ENCODE measurements at regions not wholly inside any gene's neighbourhood (a gene's known extent, or its start where the extent isn't known, plus 50 kb on each side); places are given as distances from the start of the nearest gene placed in this dataset.

DNA sequence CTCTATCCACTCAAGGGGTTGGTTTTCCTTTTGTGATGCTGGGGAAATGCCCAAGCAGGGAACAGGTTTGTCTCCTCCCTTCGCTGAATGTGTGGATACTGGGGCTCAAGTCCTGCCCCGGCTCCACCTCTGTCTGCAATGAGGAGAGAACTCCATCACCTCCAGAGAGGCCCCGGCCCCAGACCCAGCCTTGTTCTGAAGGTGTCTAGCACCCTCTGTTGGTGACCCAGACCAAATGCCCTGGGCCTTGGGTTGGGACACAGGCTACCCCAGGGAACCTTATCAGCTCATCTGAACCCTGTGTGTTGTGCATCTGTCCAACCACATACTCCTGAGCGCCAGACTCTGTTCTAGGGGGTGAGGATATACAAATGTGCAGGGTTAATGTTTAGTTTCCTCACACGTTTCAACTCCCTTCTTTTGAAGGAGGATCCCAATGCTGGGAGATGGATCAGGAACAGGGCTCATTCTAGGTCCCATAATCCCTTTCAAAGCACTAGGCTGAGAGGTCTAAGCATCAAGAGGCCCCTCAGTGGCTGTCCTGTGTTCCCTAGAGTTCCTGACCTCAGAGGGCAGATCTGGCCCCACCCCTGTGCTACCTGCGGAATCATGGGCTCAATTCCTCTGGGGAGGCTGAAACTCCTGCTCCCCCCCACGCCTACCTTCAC, 112.5 kb upstream of the SLC7A1 start:
- no peak overlapping the region for H2BK5ac ChIP-seq (ENCODE audit: low read depth, low read length, poor library complexity)
- no peak overlapping the region for H3K4ac ChIP-seq (ENCODE audit: low read depth, low read length)
- WGBS (ENCODE audit: extremely low coverage, insufficient coverage, insufficient read length), result no CpG with 5 or more reads among the region's 7 CpGs
- peaks cover 7% of the 10 kb centered on the region for H3K9me3 ChIP-seq (ENCODE audit: insufficient read depth, low read depth, low read length)
- no peak overlapping the region for H3K27ac ChIP-seq (ENCODE audit: low read depth, low read length)
- H4K12ac ChIP-seq (ENCODE audit: low read depth, low read length), result no peak overlapping the region
- H3K79me1 ChIP-seq (ENCODE audit: low read length), result peaks cover 8% of the 10 kb centered on the region
- no peak overlapping the region for H4K8ac ChIP-seq (ENCODE audit: low read depth, low read length)
- peak overlapping the region; percentile 35 for H4K91ac ChIP-seq (ENCODE audit: low read depth, low read length)
- peak overlapping the region; percentile 18 for H2BK120ac ChIP-seq (ENCODE audit: insufficient read depth, low read length, poor library complexity)
- peaks cover 16 to 28% of the 10 kb centered on the region in 2 experiments for H3K4me1 ChIP-seq (ENCODE audit: control insufficient read depth in 1 of 2, insufficient read depth in 2 of 2, low read length in 2 of 2)
- H2BK12ac ChIP-seq (ENCODE audit: low read length), result peak overlapping the region; percentile 42
- H3K4me3 ChIP-seq (ENCODE audit: low read depth, low read length), result no peak overlapping the region
- H3K18ac ChIP-seq (ENCODE audit: low read length), result no peak overlapping the region
- H3K36me3 ChIP-seq (ENCODE audit: control insufficient read depth in 1 of 2, insufficient read depth in 2 of 2, low read length in 2 of 2), result no peaks in the 10 kb centered on the region
- H2AFZ ChIP-seq (ENCODE audit: insufficient read depth, low read length, poor library complexity), result no peak overlapping the region
- no peak overlapping the region for H3K9ac ChIP-seq (ENCODE audit: low read length)
- peak; percentile 35 to 68 for DNase-seq
- no peaks in the 10 kb centered on the region for H3K79me2 ChIP-seq (ENCODE audit: control insufficient read depth, insufficient read depth, low read length, poor library complexity)
- H3K23ac ChIP-seq (ENCODE audit: low read length), result no peak overlapping the region
- no peaks in the 10 kb centered on the region for H3K27me3 ChIP-seq (ENCODE audit: insufficient read depth, low read length)
- no peak overlapping the region for H3K14ac ChIP-seq (ENCODE audit: low read length)
- H3K4me2 ChIP-seq (ENCODE audit: low read length), result no peak overlapping the region
- H2AK5ac ChIP-seq (ENCODE audit: low read length), result no peak overlapping the region

DNA sequence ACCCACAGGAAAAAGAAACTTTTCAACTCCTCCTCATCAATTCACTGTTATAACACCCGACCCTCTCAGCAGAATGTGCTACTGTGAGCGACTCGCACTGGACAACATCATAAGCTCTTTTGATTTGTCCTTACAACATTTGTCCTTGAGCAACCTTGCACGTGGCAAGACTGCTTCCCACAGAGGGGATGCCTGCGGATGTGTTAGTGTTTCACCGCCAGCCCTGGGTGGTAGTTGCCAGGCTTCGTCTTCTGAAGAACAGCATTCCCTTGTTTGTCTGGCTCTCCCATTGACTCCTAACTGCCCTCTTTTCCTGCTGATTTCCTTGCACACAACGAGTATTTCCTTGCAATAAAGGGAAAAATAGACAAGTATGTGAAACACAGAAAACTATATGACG, 111.4 kb upstream of the SLC7A1 start:
- H3K27me3 ChIP-seq (ENCODE audit: insufficient read depth, low read length), result no peaks in the 10 kb centered on the region
- H3K36me3 ChIP-seq (ENCODE audit: control insufficient read depth in 1 of 2, insufficient read depth in 2 of 2, low read length in 2 of 2), result no peaks in the 10 kb centered on the region
- H3K79me2 ChIP-seq (ENCODE audit: control insufficient read depth, insufficient read depth, low read length, poor library complexity), result no peaks in the 10 kb centered on the region
- no peak overlapping the region for H2AK5ac ChIP-seq (ENCODE audit: low read length)
- H4K91ac ChIP-seq (ENCODE audit: low read depth, low read length), result no peak overlapping the region
- H3K4ac ChIP-seq (ENCODE audit: low read depth, low read length), result no peak overlapping the region
- H3K9ac ChIP-seq (ENCODE audit: low read length), result no peak overlapping the region
- H3K4me2 ChIP-seq (ENCODE audit: low read length), result no peak overlapping the region
- no peak for DNase-seq
- H3K79me1 ChIP-seq (ENCODE audit: low read length), result peaks cover 10% of the 10 kb centered on the region
- H3K14ac ChIP-seq (ENCODE audit: low read length), result no peak overlapping the region
- H4K12ac ChIP-seq (ENCODE audit: low read depth, low read length), result no peak overlapping the region
- no peak overlapping the region for H2BK12ac ChIP-seq (ENCODE audit: low read length)
- H3K18ac ChIP-seq (ENCODE audit: low read length), result no peak overlapping the region
- no peak overlapping the region for H2BK120ac ChIP-seq (ENCODE audit: insufficient read depth, low read length, poor library complexity)
- peaks cover 7% of the 10 kb centered on the region for H3K9me3 ChIP-seq (ENCODE audit: insufficient read depth, low read depth, low read length)
- peaks cover 15 to 28% of the 10 kb centered on the region in 2 experiments for H3K4me1 ChIP-seq (ENCODE audit: control insufficient read depth in 1 of 2, insufficient read depth in 2 of 2, low read length in 2 of 2)
- no peak overlapping the region for H4K8ac ChIP-seq (ENCODE audit: low read depth, low read length)
- no peak overlapping the region for H3K23ac ChIP-seq (ENCODE audit: low read length)
- H2BK5ac ChIP-seq (ENCODE audit: low read depth, low read length, poor library complexity), result no peak overlapping the region
- WGBS (ENCODE audit: extremely low coverage, insufficient coverage, insufficient read length), result no CpG with 5 or more reads among the region's 9 CpGs
- no peak overlapping the region for H3K4me3 ChIP-seq (ENCODE audit: low read depth, low read length)
- H3K27ac ChIP-seq (ENCODE audit: low read depth, low read length), result no peak overlapping the region
- H2AFZ ChIP-seq (ENCODE audit: insufficient read depth, low read length, poor library complexity), result no peak overlapping the region

DNA sequence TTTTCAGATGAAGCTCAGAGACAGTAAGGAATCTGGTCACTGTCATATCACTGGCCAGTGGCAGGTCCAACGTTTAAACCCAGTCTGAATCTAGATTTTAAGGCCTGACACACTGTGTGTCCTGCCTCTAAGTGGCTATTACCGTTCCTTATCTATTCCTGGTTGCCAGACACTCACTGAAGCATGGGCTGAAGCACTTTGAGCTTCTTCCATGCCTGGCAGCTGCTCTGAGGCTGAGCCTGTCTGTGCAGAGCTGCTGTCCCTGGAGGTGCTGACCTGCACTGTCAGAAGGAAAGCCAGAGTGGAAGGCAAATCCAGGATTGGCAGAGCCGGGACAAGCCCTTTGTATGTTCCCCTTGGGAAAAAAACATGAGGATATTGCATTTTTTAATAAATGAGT, 109.2 kb upstream of the SLC7A1 start:
- Histone ChIP-seq H3K79me2 (ENCODE audit: control insufficient read depth, insufficient read depth, low read length, poor library complexity) (no peaks in the 10 kb centered on the region), H3K4me3 (ENCODE audit: low read depth, low read length) (no peak overlapping the region)
- WGBS (ENCODE audit: extremely low coverage, insufficient coverage, insufficient read length), result no CpG with 5 or more reads among the region's 3 CpGs

DNA sequence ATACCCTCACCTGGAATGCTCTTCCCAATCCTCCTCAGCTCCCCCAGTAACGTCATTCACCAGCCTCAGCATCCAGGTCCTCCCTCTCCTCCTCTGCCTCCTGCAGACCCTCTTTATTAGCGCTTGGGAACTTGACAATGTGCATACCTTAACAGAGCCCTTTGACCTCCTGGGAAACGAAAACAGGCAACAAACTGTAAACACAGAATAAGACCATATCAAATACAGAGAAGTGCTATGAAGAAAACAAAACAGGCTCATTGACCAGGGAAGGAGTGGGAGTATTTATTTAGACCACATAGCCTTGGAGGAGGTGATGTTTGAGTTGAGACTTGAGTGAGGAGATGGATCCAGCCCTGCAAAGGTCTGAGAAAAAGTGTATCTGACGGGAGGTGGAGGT, 107.9 kb upstream of the SLC7A1 start:
- H2AK5ac ChIP-seq (ENCODE audit: low read length), result peak overlapping the region; percentile 71
- H4K91ac ChIP-seq (ENCODE audit: low read depth, low read length), result peak overlapping the region; percentile 93
- no peak overlapping the region for H3K9ac ChIP-seq (ENCODE audit: low read length)
- H3K27ac ChIP-seq (ENCODE audit: low read depth, low read length), result peak overlapping the region; percentile 78
- no CpG with 5 or more reads among the region's 4 CpGs for WGBS (ENCODE audit: extremely low coverage, insufficient coverage, insufficient read length)
- H3K4me2 ChIP-seq (ENCODE audit: low read length), result no peak overlapping the region
- H3K36me3 ChIP-seq (ENCODE audit: control insufficient read depth in 1 of 2, insufficient read depth in 2 of 2, low read length in 2 of 2), result no peaks in the 10 kb centered on the region
- peaks cover 7% of the 10 kb centered on the region for H3K9me3 ChIP-seq (ENCODE audit: insufficient read depth, low read depth, low read length)
- no peak overlapping the region for H3K23ac ChIP-seq (ENCODE audit: low read length)
- H3K4ac ChIP-seq (ENCODE audit: low read depth, low read length), result no peak overlapping the region
- peak overlapping the region; percentile 50 for H4K8ac ChIP-seq (ENCODE audit: low read depth, low read length)
- H3K4me1 ChIP-seq (ENCODE audit: control insufficient read depth in 1 of 2, insufficient read depth in 2 of 2, low read length in 2 of 2), result peaks cover 15 to 28% of the 10 kb centered on the region in 2 experiments
- H2BK120ac ChIP-seq (ENCODE audit: insufficient read depth, low read length, poor library complexity), result peak overlapping the region; percentile 82
- H3K79me2 ChIP-seq (ENCODE audit: control insufficient read depth, insufficient read depth, low read length, poor library complexity), result no peaks in the 10 kb centered on the region
- peak overlapping the region; percentile 78 for H2BK5ac ChIP-seq (ENCODE audit: low read depth, low read length, poor library complexity)
- H3K14ac ChIP-seq (ENCODE audit: low read length), result peak overlapping the region; percentile 74
- peak overlapping the region; percentile 59 for H2BK12ac ChIP-seq (ENCODE audit: low read length)
- H3K27me3 ChIP-seq (ENCODE audit: insufficient read depth, low read length), result no peaks in the 10 kb centered on the region
- peak overlapping the region; percentile 57 for H3K18ac ChIP-seq (ENCODE audit: low read length)
- H3K79me1 ChIP-seq (ENCODE audit: low read length), result peaks cover 10% of the 10 kb centered on the region
- H4K12ac ChIP-seq (ENCODE audit: low read depth, low read length), result no peak overlapping the region
- H3K4me3 ChIP-seq (ENCODE audit: low read depth, low read length), result no peak overlapping the region
- DNase-seq, result no peak
- H2AFZ ChIP-seq (ENCODE audit: insufficient read depth, low read length, poor library complexity), result no peak overlapping the region

More for the DNA sequence above, 109.2 kb upstream of the SLC7A1 start:
- Histone ChIP-seq H4K8ac (ENCODE audit: low read depth, low read length) (no peak overlapping the region), H3K4me1 (ENCODE audit: control insufficient read depth in 1 of 2, insufficient read depth in 2 of 2, low read length in 2 of 2) (peaks cover 15 to 28% of the 10 kb centered on the region in 2 experiments), H4K91ac (ENCODE audit: low read depth, low read length) (no peak overlapping the region), H2BK12ac (ENCODE audit: low read length) (no peak overlapping the region), H3K36me3 (ENCODE audit: control insufficient read depth in 1 of 2, insufficient read depth in 2 of 2, low read length in 2 of 2) (no peaks in the 10 kb centered on the region), H3K79me1 (ENCODE audit: low read length) (peaks cover 10% of the 10 kb centered on the region), H4K12ac (ENCODE audit: low read depth, low read length) (no peak overlapping the region), H3K27ac (ENCODE audit: low read depth, low read length) (peak overlapping the region; percentile 78), H3K27me3 (ENCODE audit: insufficient read depth, low read length) (no peaks in the 10 kb centered on the region), H3K9me3 (ENCODE audit: insufficient read depth, low read depth, low read length) (peaks cover 7% of the 10 kb centered on the region), H3K4me2 (ENCODE audit: low read length) (no peak overlapping the region), H3K18ac (ENCODE audit: low read length) (no peak overlapping the region), H3K4ac (ENCODE audit: low read depth, low read length) (no peak overlapping the region), H2AK5ac (ENCODE audit: low read length) (no peak overlapping the region), H2BK120ac (ENCODE audit: insufficient read depth, low read length, poor library complexity) (no peak overlapping the region), H3K9ac (ENCODE audit: low read length) (no peak overlapping the region), H2AFZ (ENCODE audit: insufficient read depth, low read length, poor library complexity) (no peak overlapping the region), H3K14ac (ENCODE audit: low read length) (no peak overlapping the region), H3K23ac (ENCODE audit: low read length) (no peak overlapping the region), H2BK5ac (ENCODE audit: low read depth, low read length, poor library complexity) (no peak overlapping the region)
- no peak for DNase-seq
